HG02610 (cell line): ENCODE measurements at regions not wholly inside any gene's neighbourhood (a gene's known extent, or its start where the extent isn't known, plus 50 kb on each side); places are given as distances from the start of the nearest gene placed in this dataset.

ENCODE experiments used
- ATAC-seq: cut with Tn5 transposase; IDR thresholded peaks from one replicate; pipeline ENCODE4 v1.9.1; 2021; ENCODE audit warnings: mild to moderate bottlenecking, moderate library complexity; ENCODE audit not compliant: unreplicated experiment

- ATAC-seq, result no peak
These were observed 159.8 kb upstream of the MITF start for GRCh38 chr3:69579306-69580041.

GRCh38 chr3:69569520-69569919 is 169.7 kb upstream of the MITF start:
- ATAC-seq, result no peak

GRCh38 chr3:69568951-69569350 is 170.3 kb upstream of the MITF start:
- ATAC-seq, result no peak

- no peak for ATAC-seq
These were observed 170.8 kb upstream of the MITF start for GRCh38 chr3:69568458-69568857.

GRCh38 chr3:69567710-69568052 is 171.6 kb upstream of the MITF start:
- no peak for ATAC-seq

GRCh38 chr3:69567023-69567709 is 172.1 kb upstream of the MITF start:
- ATAC-seq, result no peak

GRCh38 chr3:69566275-69566674 is 173.0 kb upstream of the MITF start:
- no peak for ATAC-seq

GRCh38 chr3:69565316-69565715 is 173.9 kb upstream of the MITF start:
- no peak for ATAC-seq

- ATAC-seq, result no peak
These were observed 175.3 kb upstream of the MITF start for GRCh38 chr3:69563981-69564380.

GRCh38 chr3:69563151-69563550 is 176.1 kb upstream of the MITF start:
- no peak for ATAC-seq

- ATAC-seq, result no peak
These were observed 176.1 kb upstream of the FRMD4B start for GRCh38 chr3:69562020-69562419.

- no peak for ATAC-seq
These were observed 174.9 kb upstream of the FRMD4B start for GRCh38 chr3:69560818-69561217.

GRCh38 chr3:69560116-69560515 is 174.2 kb upstream of the FRMD4B start:
- ATAC-seq, result no peak

GRCh38 chr3:69558912-69559311 is 173.0 kb upstream of the FRMD4B start:
- ATAC-seq, result no peak

GRCh38 chr3:69554576-69554975 is 168.7 kb upstream of the FRMD4B start:
- ATAC-seq, result no peak

- no peak for ATAC-seq
These were observed 168.0 kb upstream of the FRMD4B start for GRCh38 chr3:69553888-69554287.

GRCh38 chr3:69547461-69547880 is 161.6 kb upstream of the FRMD4B start:
- ATAC-seq, result no peak

GRCh38 chr3:69542805-69543429 is 157.0 kb upstream of the FRMD4B start:
- no peak for ATAC-seq

- ATAC-seq, result no peak
These were observed 156.4 kb upstream of the FRMD4B start for GRCh38 chr3:69542089-69542804.

GRCh38 chr3:69541711-69542088 is 155.8 kb upstream of the FRMD4B start:
- no peak for ATAC-seq

GRCh38 chr3:69540706-69541581 is 155.1 kb upstream of the FRMD4B start:
- no peak for ATAC-seq
